HG03439 (cell line): ENCODE measurements at regions not wholly inside any gene's neighbourhood (a gene's known extent, or its start where the extent isn't known, plus 50 kb on each side); places are given as distances from the start of the nearest gene placed in this dataset.

ENCODE experiments used
- ATAC-seq: cut with Tn5 transposase; IDR thresholded peaks from one replicate; pipeline ENCODE4 v1.9.1; 2021; ENCODE audit warnings: mild to moderate bottlenecking, moderate library complexity; ENCODE audit not compliant: unreplicated experiment

GRCh38 chr1:70919706-70920323 is 127.8 kb downstream of the PTGER3 start:
- ATAC-seq, result no peak
